K562 (cell line): ENCODE measurements at regions not wholly inside any gene's neighbourhood (a gene's known extent, or its start where the extent isn't known, plus 50 kb on each side); places are given as distances from the start of the nearest gene placed in this dataset.
A peak's percentile ranks its signal among the peaks of the same experiment; 100 is the strongest.

ENCODE experiments used
- ERF ChIP-seq: fragments of 450-650 bp; formaldehyde crosslinking; IDR thresholded peaks from 2 replicates; pipeline ENCODE4 v1.4.0; 2020; ENCODE audit warnings: mild to moderate bottlenecking, mixed read lengths
- FOXK2 ChIP-seq, 2 experiments: fragments of 450-650 bp; IDR thresholded peaks in 1 of 2; conservative IDR thresholded peaks in 1 of 2; 2 replicates each; pipeline ENCODE4 v1.6.1; 2016; ENCODE audit warnings: low read depth in 2 of 2, mild to moderate bottlenecking in 1 of 2
- FUS ChIP-seq: fragments of 200-400 bp; formaldehyde crosslinking; optimal IDR thresholded peaks from 2 replicates; pipeline ENCODE3; 2017; ENCODE audit warnings: low read depth, low read length
- HDAC2 ChIP-seq: fragments of 450-650 bp; IDR thresholded peaks from 2 replicates; pipeline ENCODE4 v1.6.1; 2016; ENCODE audit warnings: mild to moderate bottlenecking
- HNRNPUL1 ChIP-seq: fragments of 200-400 bp; formaldehyde crosslinking; IDR thresholded peaks from 2 replicates; pipeline ENCODE4 v1.6.1; 2017; ENCODE audit warnings: low read length
- PHF21A ChIP-seq: fragments of 450-650 bp; IDR thresholded peaks from 2 replicates; pipeline ENCODE4 v1.6.1; 2017; ENCODE audit warnings: low read depth, borderline replicate concordance
- RAD21 ChIP-seq, 2 experiments: fragments of 250-450 bp in 1 of 2; fragments of 450-650 bp in 1 of 2; sonication (Bioruptor Pico) in 1 of 2; formaldehyde crosslinking in 1 of 2; IDR thresholded peaks in 1 of 2; conservative IDR thresholded peaks in 1 of 2; 2 replicates each; pipeline versions ENCODE4 v1.4.0 to v1.8.0; 2020 to 2022; ENCODE audit warnings: mild to moderate bottlenecking in 2 of 2, moderate library complexity in 1 of 2
- ZNF133 ChIP-seq: fragments of 250-450 bp; sonication (Bioruptor Pico); IDR thresholded peaks from 2 replicates; pipeline ENCODE4 v1.4.0; 2020; ENCODE audit warnings: mild to moderate bottlenecking
- ZNF507 ChIP-seq: conservative IDR thresholded peaks from 2 replicates; pipeline ENCODE4 v1.6.1; 2017; ENCODE audit warnings: missing genetic modification characterization, missing compliant biosample characterization
- ZNF780A ChIP-seq: fragments of 250-450 bp; sonication (Bioruptor Pico); IDR thresholded peaks from 2 replicates; pipeline ENCODE4 v1.5.0; 2021; ENCODE audit warnings: mild to moderate bottlenecking
- TF ChIP-seq, protein P1 (sequence below): fragments of 450-650 bp; IDR thresholded peaks from 2 replicates; pipeline ENCODE4 v1.6.1; 2016; ENCODE audit warnings: antibody characterized with exemption
- TF ChIP-seq, protein P2 (sequence below): fragments of 250-450 bp; sonication (Bioruptor Pico); IDR thresholded peaks from 2 replicates; pipeline ENCODE4 v1.4.0; 2020; ENCODE audit warnings: mild to moderate bottlenecking, moderate library complexity, borderline replicate concordance

DNA sequence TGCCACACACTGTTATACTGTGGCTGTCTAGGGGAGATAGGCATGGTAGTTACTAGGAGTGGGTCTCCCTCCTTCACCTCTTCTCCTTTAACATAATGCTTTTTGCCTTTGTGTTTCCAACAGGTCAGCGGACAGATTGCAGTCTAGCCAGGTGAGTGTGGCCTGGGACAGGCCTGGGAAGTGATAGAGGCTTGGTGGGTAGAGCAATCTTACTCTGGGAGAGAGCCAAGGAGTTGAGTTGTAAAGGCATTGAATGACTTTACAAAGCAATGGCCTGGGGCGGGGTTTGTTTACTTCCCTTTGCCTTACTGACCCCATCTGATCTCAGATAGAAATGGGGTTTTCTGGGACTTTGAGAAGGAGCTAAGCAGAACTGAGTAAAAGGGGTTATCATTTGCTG is 51.0 kb upstream of the IKBKE start (continued):
- TF ChIP-seq RAD21 (CRISPR knock-in tag; conservative IDR thresholded peaks at IDR 0.05 in 1 of 2, IDR thresholded peaks at IDR 0.05 in 1 of 2) (0 out of 4 replicates have a peak, but pooled peaks of 1 of the 2 experiments have one; percentile 21), PHF21A (no peak), ZNF780A (CRISPR knock-in tag) (no peak), HDAC2 (0 out of 2 replicates have a peak, but pooled peaks have one; percentile 59), HNRNPUL1 (peak; percentile 65; the same call in 1 of the 2 replicates), ZNF507 (tag) (no peak), FUS (no peak), FOXK2 (conservative IDR thresholded peaks at IDR 0.05 in 1 of 2, IDR thresholded peaks at IDR 0.05 in 1 of 2; ENCODE audit: low read depth in 2 of 2) (0 out of 4 replicates have a peak, but pooled peaks of 1 of the 2 experiments have one; percentile 44), ERF (CRISPR knock-in tag) (0 out of 2 replicates have a peak, but pooled peaks have one; percentile 43), ZNF133 (no peak)
- TF ChIP-seq, protein P1, sequence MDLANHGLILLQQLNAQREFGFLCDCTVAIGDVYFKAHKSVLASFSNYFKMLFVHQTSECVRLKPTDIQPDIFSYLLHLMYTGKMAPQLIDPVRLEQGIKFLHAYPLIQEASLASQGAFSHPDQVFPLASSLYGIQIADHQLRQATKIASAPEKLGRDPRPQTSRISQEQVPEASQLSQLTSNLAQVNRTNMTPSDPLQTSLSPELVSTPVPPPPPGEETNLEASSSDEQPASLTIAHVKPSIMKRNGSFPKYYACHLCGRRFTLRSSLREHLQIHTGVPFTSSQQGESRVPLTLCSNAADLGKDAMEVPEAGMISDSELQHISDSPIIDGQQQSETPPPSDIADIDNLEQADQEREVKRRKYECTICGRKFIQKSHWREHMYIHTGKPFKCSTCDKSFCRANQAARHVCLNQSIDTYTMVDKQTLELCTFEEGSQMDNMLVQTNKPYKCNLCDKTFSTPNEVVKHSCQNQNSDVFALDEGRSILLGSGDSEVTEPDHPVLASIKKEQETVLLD = no peak
- TF ChIP-seq, protein P2, sequence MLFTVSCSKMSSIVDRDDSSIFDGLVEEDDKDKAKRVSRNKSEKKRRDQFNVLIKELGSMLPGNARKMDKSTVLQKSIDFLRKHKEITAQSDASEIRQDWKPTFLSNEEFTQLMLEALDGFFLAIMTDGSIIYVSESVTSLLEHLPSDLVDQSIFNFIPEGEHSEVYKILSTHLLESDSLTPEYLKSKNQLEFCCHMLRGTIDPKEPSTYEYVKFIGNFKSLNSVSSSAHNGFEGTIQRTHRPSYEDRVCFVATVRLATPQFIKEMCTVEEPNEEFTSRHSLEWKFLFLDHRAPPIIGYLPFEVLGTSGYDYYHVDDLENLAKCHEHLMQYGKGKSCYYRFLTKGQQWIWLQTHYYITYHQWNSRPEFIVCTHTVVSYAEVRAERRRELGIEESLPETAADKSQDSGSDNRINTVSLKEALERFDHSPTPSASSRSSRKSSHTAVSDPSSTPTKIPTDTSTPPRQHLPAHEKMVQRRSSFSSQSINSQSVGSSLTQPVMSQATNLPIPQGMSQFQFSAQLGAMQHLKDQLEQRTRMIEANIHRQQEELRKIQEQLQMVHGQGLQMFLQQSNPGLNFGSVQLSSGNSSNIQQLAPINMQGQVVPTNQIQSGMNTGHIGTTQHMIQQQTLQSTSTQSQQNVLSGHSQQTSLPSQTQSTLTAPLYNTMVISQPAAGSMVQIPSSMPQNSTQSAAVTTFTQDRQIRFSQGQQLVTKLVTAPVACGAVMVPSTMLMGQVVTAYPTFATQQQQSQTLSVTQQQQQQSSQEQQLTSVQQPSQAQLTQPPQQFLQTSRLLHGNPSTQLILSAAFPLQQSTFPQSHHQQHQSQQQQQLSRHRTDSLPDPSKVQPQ (CRISPR knock-in tag) = no peak
